Brain microvascular endothelial cell (primary cell): ENCODE measurements at regions not wholly inside any gene's neighbourhood (a gene's known extent, or its start where the extent isn't known, plus 50 kb on each side); places are given as distances from the start of the nearest gene placed in this dataset.

ENCODE experiments used
- DNase-seq: peaks from one replicate; pipeline ENCODE4 v3.0.0-alpha.2; 2020
- H3K27ac ChIP-seq: fragments of 250-450 bp; sonication (Bioruptor Pico); 2 replicates; pipeline ENCODE4 v1.5.1; 2020; ENCODE audit warnings: mild to moderate bottlenecking, moderate library complexity
- H3K27me3 ChIP-seq: fragments of 250-450 bp; sonication (Bioruptor Pico); replicated peaks from 2 replicates; pipeline ENCODE4 v1.5.1; 2020; ENCODE audit warnings: mild to moderate bottlenecking
- H3K36me3 ChIP-seq: fragments of 250-450 bp; sonication (Bioruptor Pico); replicated peaks from 2 replicates; pipeline ENCODE4 v1.5.1; 2020; ENCODE audit warnings: mild to moderate bottlenecking
- H3K4me3 ChIP-seq: 2 replicates; pipeline ENCODE4 v1.5.1; 2011; ENCODE audit warnings: low read depth, mild to moderate bottlenecking, control low read depth, low read length, moderate library complexity
- CTCF ChIP-seq: IDR thresholded peaks from 2 replicates; pipeline ENCODE4 v1.5.1; 2011; ENCODE audit warnings: low read depth, mild to moderate bottlenecking, moderate library complexity, low read length, control low read depth, inconsistent platforms; ENCODE audit errors: missing control alignments
- in situ Hi-C: cut with HindIII; loops from 2 replicates; pipeline ENCODE4 v1.10.0; 2017; ENCODE audit warnings: low sequenced_read_pairs, low pct_ligation_motif_present

GRCh38 chr1:82598812-82599211 lies 798.1 kb downstream of the ADGRL2 start:
- Histone ChIP-seq H3K27me3 (no peaks in the 10 kb centered on the region), H3K4me3 (no peak overlapping the region), H3K36me3 (no peaks in the 10 kb centered on the region), H3K27ac (no peak overlapping the region)
- no peak for DNase-seq
- in situ Hi-C loops, result no loop called here
- no peak for TF ChIP-seq CTCF

GRCh38 chr1:82598337-82598736 lies 797.6 kb downstream of the ADGRL2 start:
- in situ Hi-C loops, result no loop called here
- Histone ChIP-seq H3K27ac (no peak overlapping the region), H3K27me3 (no peaks in the 10 kb centered on the region), H3K36me3 (no peaks in the 10 kb centered on the region), H3K4me3 (no peak overlapping the region)
- no peak for DNase-seq
- no peak for TF ChIP-seq CTCF

- H3K27me3 ChIP-seq, result no peaks in the 10 kb centered on the region
- no peak for TF ChIP-seq CTCF
- H3K27ac ChIP-seq, result no peak overlapping the region
- H3K36me3 ChIP-seq, result no peaks in the 10 kb centered on the region
- no peak for DNase-seq
- H3K4me3 ChIP-seq, result no peak overlapping the region
- in situ Hi-C loops, result no loop called here
Observed at GRCh38 chr1:82597649-82598048, 796.9 kb downstream of the ADGRL2 start.

GRCh38 chr1:82597141-82597540 lies 796.4 kb downstream of the ADGRL2 start:
- in situ Hi-C loops, result no loop called here
- TF ChIP-seq CTCF, result no peak
- DNase-seq, result no peak

GRCh38 chr1:82593561-82593960 lies 792.8 kb downstream of the ADGRL2 start:
- Histone ChIP-seq H3K4me3 (no peak overlapping the region), H3K27me3 (no peaks in the 10 kb centered on the region), H3K27ac (no peak overlapping the region), H3K36me3 (no peaks in the 10 kb centered on the region)
- no peak for DNase-seq
- in situ Hi-C loops, result no loop called here
- TF ChIP-seq CTCF, result no peak

More at GRCh38 chr1:82597141-82597540, 796.4 kb downstream of the ADGRL2 start:
- Histone ChIP-seq H3K36me3 (no peaks in the 10 kb centered on the region), H3K27ac (no peak overlapping the region), H3K27me3 (no peaks in the 10 kb centered on the region), H3K4me3 (no peak overlapping the region)

- H3K27ac ChIP-seq, result no peak overlapping the region
- DNase-seq, result no peak
- in situ Hi-C loops, result no loop called here
- no peaks in the 10 kb centered on the region for H3K36me3 ChIP-seq
- no peaks in the 10 kb centered on the region for H3K27me3 ChIP-seq
- H3K4me3 ChIP-seq, result no peak overlapping the region
- TF ChIP-seq CTCF, result no peak
Observed at GRCh38 chr1:82589588-82589987, 788.9 kb downstream of the ADGRL2 start.
